ENCODE measurements at regions not wholly inside any gene's neighbourhood (a gene's known extent, or its start where the extent isn't known, plus 50 kb on each side); places are given as distances from the start of the nearest gene placed in this dataset.

DNA sequence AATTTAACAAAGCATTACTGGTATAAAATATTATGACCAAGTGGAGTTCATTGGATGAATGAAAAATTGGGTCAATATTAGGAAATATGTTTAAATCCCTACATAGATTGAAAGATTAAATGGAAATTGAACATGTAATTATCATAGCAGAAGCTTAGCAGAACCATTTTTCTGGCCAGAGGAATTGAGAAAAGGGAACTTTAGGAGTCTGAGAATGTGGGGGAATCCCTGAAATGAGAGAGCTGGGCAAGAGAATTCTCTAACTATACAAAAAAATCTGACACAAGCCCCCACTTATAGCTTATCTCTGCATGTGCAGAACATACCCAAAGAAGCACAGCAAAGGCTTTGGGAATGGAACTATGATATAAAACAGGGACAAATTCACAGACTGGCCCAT lies 67.4 kb upstream of the ARHGAP18 start:
- H3K27ac ChIP-seq (ENCODE audit: low read depth, low read length): no peak overlapping the region
- no peak for TF ChIP-seq POLR2A (IDR thresholded peaks at IDR 0.05; ENCODE audit: borderline replicate concordance, extremely low read depth, insufficient read depth, insufficient read length)
- no peak for TF ChIP-seq YY1 (IDR thresholded peaks at IDR 0.05; ENCODE audit: extremely low read depth, insufficient replicate concordance, low read depth, low read length)
- TF ChIP-seq, protein P1, sequence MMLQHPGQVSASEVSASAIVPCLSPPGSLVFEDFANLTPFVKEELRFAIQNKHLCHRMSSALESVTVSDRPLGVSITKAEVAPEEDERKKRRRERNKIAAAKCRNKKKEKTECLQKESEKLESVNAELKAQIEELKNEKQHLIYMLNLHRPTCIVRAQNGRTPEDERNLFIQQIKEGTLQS (IDR thresholded peaks at IDR 0.05): no peak
- no peak for TF ChIP-seq ZNF274 (IDR thresholded peaks at IDR 0.05; ENCODE audit: low read depth, low read length)
- TF ChIP-seq EZH2phosphoT487 (IDR thresholded peaks at IDR 0.05; ENCODE audit: borderline replicate concordance): no peak
- TF ChIP-seq POLR2AphosphoS5 (IDR thresholded peaks at IDR 0.05; ENCODE audit: low read depth, low read length): no peak
- no peak for TF ChIP-seq EGR1 (IDR thresholded peaks at IDR 0.05; ENCODE audit: low read depth)
- TF ChIP-seq CEBPB (IDR thresholded peaks at IDR 0.05; ENCODE audit: low read depth): no peak
- no peak for TF ChIP-seq CBX3 (IDR thresholded peaks at IDR 0.05; ENCODE audit: low read depth)
- TF ChIP-seq SRF (IDR thresholded peaks at IDR 0.05; ENCODE audit: low read depth): no peak
- TF ChIP-seq, protein P2, sequence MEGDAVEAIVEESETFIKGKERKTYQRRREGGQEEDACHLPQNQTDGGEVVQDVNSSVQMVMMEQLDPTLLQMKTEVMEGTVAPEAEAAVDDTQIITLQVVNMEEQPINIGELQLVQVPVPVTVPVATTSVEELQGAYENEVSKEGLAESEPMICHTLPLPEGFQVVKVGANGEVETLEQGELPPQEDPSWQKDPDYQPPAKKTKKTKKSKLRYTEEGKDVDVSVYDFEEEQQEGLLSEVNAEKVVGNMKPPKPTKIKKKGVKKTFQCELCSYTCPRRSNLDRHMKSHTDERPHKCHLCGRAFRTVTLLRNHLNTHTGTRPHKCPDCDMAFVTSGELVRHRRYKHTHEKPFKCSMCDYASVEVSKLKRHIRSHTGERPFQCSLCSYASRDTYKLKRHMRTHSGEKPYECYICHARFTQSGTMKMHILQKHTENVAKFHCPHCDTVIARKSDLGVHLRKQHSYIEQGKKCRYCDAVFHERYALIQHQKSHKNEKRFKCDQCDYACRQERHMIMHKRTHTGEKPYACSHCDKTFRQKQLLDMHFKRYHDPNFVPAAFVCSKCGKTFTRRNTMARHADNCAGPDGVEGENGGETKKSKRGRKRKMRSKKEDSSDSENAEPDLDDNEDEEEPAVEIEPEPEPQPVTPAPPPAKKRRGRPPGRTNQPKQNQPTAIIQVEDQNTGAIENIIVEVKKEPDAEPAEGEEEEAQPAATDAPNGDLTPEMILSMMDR (IDR thresholded peaks at IDR 0.05 in 2 of 3, conservative IDR thresholded peaks at IDR 0.05 in 1 of 3; ENCODE audit: borderline replicate concordance in 1 of 3, insufficient read depth in 1 of 3, low read depth in 2 of 3, low read length in 2 of 3): no peak
- CTCF ChIA-PET: interaction anchor here (3.5 to 3.6 kb wide), 2 partner anchors 8 to 277 kb away, joined by 19 to 20 read pairs; no protein-coding TSS in a partner anchor

More for the DNA sequence above, 67.4 kb upstream of the ARHGAP18 start:
- Histone ChIP-seq H3K4me1 (ENCODE audit: control insufficient read depth in 1 of 2, insufficient read depth in 2 of 2, low read length in 2 of 2) (peaks cover 8 to 13% of the 10 kb centered on the region in 2 experiments; a peak in 3 of 4 replicates), H3K27me3 (ENCODE audit: insufficient read depth, low read length) (no peaks in the 10 kb centered on the region), H4K20me1 (ENCODE audit: insufficient read depth) (no peaks in the 10 kb centered on the region), H3K4me2 (ENCODE audit: low read length) (no peak overlapping the region), H3K9me3 (ENCODE audit: control insufficient read depth in 1 of 2, insufficient read depth in 1 of 2, low read depth in 1 of 2, low read length in 2 of 2) (peaks cover 0 to 3% of the 10 kb centered on the region in 2 experiments; a peak in 2 of 4 replicates), H3K9ac (ENCODE audit: low read length) (no peak overlapping the region), H2AFZ (ENCODE audit: low read depth, low read length, poor library complexity, severe bottlenecking) (no peak overlapping the region), H3K79me2 (ENCODE audit: insufficient read depth, low read length) (no peaks in the 10 kb centered on the region), H3K4me3 (replicated peaks in 1 of 2; ENCODE audit: low read depth in 1 of 2, low read length in 2 of 2) (no peak overlapping the region), H3K9me2 (ENCODE audit: insufficient read depth) (no peaks in the 10 kb centered on the region), H3K36me3 (ENCODE audit: control insufficient read depth in 1 of 2, insufficient read depth in 2 of 2, low read length in 2 of 2) (no peaks in the 10 kb centered on the region)
- ChIA-PET POLR2A (no interaction called here), RAD21 (ENCODE audit: low non-redundant PET in 1 of 2, low total read pairs in 2 of 2, uncharacterized antibody in 2 of 2, unreplicated experiment in 2 of 2) (no interaction called here)
- no peak for ATAC-seq
- no TSS peak for BruUV-seq (replicated peaks)
- intact Hi-C loops (cut with micrococcal nuclease): no loop called here
- DNase-seq (ENCODE audit: low read depth, low spot score): no peak

All from HCT116 (cell line).